ENCODE measurements at regions not wholly inside any gene's neighbourhood (a gene's known extent, or its start where the extent isn't known, plus 50 kb on each side); places are given as distances from the start of the nearest gene placed in this dataset.
A peak's percentile ranks its signal among the peaks of the same experiment; 100 is the strongest.

DNA sequence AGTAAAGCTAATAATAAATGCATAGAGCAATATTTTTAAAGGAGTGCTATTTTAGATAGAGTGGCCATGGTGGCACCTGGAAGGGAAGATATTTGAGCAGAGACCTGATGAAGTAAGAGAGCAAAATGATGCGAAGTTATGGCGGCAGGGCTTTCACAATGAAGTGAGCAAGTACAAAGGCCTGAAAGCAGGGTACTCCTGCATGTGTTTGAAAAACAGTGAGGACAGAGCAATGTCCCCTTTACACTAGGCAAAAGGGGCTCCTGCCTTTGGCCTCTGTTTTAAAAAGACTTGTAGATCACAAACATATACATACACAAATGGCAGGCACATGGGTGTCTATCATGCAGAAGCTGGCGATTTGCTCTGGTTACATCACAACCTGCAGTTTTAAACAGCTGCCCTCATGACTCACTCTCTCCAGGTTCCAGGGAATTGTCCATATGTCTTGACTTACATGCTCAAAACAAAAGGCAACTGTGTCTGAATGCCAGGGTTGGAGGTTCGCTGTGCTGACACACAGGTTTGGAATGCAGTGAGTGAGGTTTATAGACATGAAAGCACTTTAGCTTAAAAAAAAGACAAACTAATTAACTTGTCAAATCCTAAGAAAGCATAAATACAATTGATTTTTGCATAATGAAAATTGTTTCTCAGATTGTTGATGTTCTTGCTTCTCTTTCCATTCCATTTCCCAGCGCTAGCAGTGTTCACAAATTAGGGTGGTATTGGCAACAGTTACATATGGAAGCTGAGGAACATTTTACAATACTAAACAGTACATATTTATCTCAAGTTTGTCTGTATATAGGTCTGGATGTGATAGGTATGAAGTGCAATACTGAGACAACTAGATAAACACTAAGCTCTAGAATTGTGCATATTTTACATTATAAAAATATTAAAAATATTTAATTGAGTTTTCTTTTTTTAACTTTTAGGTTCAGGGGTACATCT, 313.9 kb downstream of the BARHL2 start:
- H3K9me3 ChIP-seq, result no peaks in the 10 kb centered on the region
- 44 to 52% methylated on average over 5 of the region's 5 CpGs for WGBS, 2 donors
- H3K27ac ChIP-seq, result peak overlapping the region; percentile 4 to 57 (median 43)
- DNase-seq, result peak; percentile 39 to 88 (median 60)
- no peaks in the 10 kb centered on the region for H3K27me3 ChIP-seq
- no peak overlapping the region for H3K4me3 ChIP-seq
- no peak for TF ChIP-seq POLR2A (IDR thresholded peaks at IDR 0.05)
- H3K36me3 ChIP-seq (replicated peaks in 1 of 2; ENCODE audit: insufficient read depth in 1 of 2, low read depth in 2 of 2), result no peaks in the 10 kb centered on the region
- intact Hi-C loops (cut with DNase I), result no loop called here
- no peaks in the 10 kb centered on the region for H3K4me1 ChIP-seq
- ATAC-seq, result peak; percentile 97

DNA sequence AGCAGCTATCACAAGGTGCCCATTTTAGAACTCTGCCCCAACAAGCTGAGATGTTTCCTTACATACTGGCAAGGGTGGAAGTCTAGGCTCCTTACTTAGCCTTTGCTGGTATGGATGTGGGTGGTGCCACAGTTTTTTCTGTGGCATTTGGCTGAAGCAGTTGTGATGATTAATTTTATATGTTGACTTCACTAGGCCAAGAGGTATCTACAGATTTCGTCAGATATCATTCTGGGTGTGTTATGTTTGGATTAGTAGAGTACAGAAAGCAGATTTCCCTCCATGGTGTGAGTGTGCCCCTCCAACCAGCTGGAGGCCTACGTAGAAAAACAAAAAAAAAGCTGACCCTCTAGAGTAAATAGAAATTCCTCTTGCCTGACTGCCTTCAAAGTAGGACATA, 317.0 kb downstream of the BARHL2 start:
- H3K4me3 ChIP-seq, result no peak overlapping the region
- H3K9me3 ChIP-seq, result no peaks in the 10 kb centered on the region
- no peak overlapping the region for H3K27ac ChIP-seq
- no peaks in the 10 kb centered on the region for H3K4me1 ChIP-seq
- no peaks in the 10 kb centered on the region for H3K27me3 ChIP-seq
- TF ChIP-seq, protein P1, sequence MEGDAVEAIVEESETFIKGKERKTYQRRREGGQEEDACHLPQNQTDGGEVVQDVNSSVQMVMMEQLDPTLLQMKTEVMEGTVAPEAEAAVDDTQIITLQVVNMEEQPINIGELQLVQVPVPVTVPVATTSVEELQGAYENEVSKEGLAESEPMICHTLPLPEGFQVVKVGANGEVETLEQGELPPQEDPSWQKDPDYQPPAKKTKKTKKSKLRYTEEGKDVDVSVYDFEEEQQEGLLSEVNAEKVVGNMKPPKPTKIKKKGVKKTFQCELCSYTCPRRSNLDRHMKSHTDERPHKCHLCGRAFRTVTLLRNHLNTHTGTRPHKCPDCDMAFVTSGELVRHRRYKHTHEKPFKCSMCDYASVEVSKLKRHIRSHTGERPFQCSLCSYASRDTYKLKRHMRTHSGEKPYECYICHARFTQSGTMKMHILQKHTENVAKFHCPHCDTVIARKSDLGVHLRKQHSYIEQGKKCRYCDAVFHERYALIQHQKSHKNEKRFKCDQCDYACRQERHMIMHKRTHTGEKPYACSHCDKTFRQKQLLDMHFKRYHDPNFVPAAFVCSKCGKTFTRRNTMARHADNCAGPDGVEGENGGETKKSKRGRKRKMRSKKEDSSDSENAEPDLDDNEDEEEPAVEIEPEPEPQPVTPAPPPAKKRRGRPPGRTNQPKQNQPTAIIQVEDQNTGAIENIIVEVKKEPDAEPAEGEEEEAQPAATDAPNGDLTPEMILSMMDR (IDR thresholded peaks at IDR 0.05), result no peak
- no peak for TF ChIP-seq POLR2A (IDR thresholded peaks at IDR 0.05)
- ATAC-seq, result no peak
- no peaks in the 10 kb centered on the region for H3K36me3 ChIP-seq (replicated peaks in 1 of 2; ENCODE audit: insufficient read depth in 1 of 2, low read depth in 2 of 2)
- intact Hi-C loops (cut with DNase I), result no loop called here
- no peak for DNase-seq
- WGBS, 2 donors, result 47 to 50% methylated on average over 2 of the region's 2 CpGs

DNA sequence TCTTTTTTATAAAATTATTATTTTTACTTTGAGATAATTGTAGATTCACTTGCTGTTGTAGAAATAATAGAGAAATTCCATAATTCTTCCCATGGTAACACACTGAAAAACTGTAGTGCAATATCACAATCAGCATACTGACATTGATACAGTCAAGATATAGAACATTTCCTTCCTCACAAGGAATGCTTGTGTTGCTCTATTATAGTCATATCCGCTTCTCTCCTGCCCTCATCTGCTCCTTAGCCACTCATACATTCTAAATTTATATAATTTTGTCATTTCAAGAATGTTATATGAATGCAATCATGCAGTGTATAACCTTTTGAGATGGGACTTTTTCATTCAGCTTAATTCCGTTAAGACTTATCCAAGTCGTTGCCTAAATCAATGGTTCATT, 320.2 kb downstream of the BARHL2 start:
- no peaks in the 10 kb centered on the region for H3K36me3 ChIP-seq (replicated peaks in 1 of 2; ENCODE audit: insufficient read depth in 1 of 2, low read depth in 2 of 2)
- 72 to 76% methylated on average over 3 of the region's 3 CpGs for WGBS, 2 donors
- intact Hi-C loops (cut with DNase I), result no loop called here
- H3K27ac ChIP-seq, result no peak overlapping the region
- H3K27me3 ChIP-seq, result no peaks in the 10 kb centered on the region
- no peak overlapping the region for H3K4me3 ChIP-seq
- ATAC-seq, result no peak
- no peak for DNase-seq
- no peaks in the 10 kb centered on the region for H3K4me1 ChIP-seq
- TF ChIP-seq, protein P1 (IDR thresholded peaks at IDR 0.05), result no peak
- TF ChIP-seq POLR2A (IDR thresholded peaks at IDR 0.05), result no peak
- no peaks in the 10 kb centered on the region for H3K9me3 ChIP-seq

DNA sequence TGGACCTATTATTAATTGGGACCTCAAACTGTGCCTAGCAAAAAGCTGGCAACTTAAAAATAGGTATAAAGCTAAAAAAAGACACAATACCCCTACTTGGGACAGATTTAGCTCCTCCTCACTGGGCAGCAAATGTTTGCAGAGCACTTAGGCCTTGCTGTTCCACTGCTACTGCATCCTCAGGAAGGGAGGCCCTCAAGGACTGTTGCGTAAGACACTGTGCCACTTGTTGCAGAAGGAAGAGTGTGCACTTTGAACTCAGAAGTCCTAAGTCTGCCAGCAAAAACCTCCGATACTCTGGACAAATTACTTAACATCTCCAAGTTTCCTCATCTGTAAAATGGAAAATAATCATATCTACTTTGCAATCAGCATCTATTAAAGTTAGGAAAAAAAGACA, 322.9 kb downstream of the BARHL2 start:
- WGBS, 2 donors, result 68 to 77% methylated on average over 2 of the region's 2 CpGs
- intact Hi-C loops (cut with DNase I), result no loop called here
- Histone ChIP-seq H3K27me3 (no peaks in the 10 kb centered on the region), H3K27ac (no peak overlapping the region), H3K4me1 (no peaks in the 10 kb centered on the region), H3K4me3 (no peak overlapping the region), H3K36me3 (replicated peaks in 1 of 2; ENCODE audit: insufficient read depth in 1 of 2, low read depth in 2 of 2) (no peaks in the 10 kb centered on the region), H3K9me3 (no peaks in the 10 kb centered on the region)
- ATAC-seq, result no peak
- TF ChIP-seq POLR2A (IDR thresholded peaks at IDR 0.05), result no peak
- TF ChIP-seq, protein P1 (IDR thresholded peaks at IDR 0.05), result no peak
- DNase-seq, result peak in 1 of 4 donors; percentile 2

DNA sequence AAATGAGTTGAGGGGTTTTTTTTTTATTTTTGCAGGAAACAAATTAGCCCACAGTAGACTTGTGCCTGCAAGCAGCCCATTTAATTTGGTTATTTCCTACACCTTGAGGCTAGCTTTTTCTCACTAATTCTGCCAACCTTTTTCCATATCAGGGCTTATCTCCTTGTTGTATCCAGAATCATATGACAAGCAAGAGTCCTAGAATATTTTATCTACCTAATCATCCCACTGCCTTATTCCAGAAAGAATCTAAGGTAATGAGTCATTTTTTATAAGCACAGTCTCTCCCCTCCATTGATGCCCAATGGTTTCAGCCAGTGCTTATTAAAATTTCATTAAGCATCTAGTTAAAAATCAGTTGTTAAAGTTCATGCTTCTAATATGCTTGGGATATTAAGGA, 324.1 kb downstream of the BARHL2 start:
- Histone ChIP-seq H3K27me3 (no peaks in the 10 kb centered on the region), H3K36me3 (replicated peaks in 1 of 2; ENCODE audit: insufficient read depth in 1 of 2, low read depth in 2 of 2) (no peaks in the 10 kb centered on the region), H3K4me1 (no peaks in the 10 kb centered on the region), H3K9me3 (no peaks in the 10 kb centered on the region), H3K4me3 (no peak overlapping the region), H3K27ac (no peak overlapping the region)
- ATAC-seq (no peak), DNase-seq (no peak)
- intact Hi-C loops (cut with DNase I), result no loop called here
- TF ChIP-seq, protein P1 (IDR thresholded peaks at IDR 0.05), result no peak
- TF ChIP-seq POLR2A (IDR thresholded peaks at IDR 0.05), result no peak
